AG09319 (cell line): ENCODE measurements at regions not wholly inside any gene's neighbourhood (a gene's known extent, or its start where the extent isn't known, plus 50 kb on each side); places are given as distances from the start of the nearest gene placed in this dataset.

Experiments used
- DNase-seq: peaks from one replicate; pipeline ENCODE4 v3.0.0-alpha.2; 2010; ENCODE audit warnings: low read depth; ENCODE audit errors: extremely low read depth
- CTCF ChIP-seq: IDR thresholded peaks from 2 replicates; pipeline ENCODE4 v1.5.1; 2011; ENCODE audit warnings: low read depth, mild to moderate bottlenecking, inconsistent platforms, low read length, moderate library complexity

GRCh38 chr2:121165038-121165542 is 119.9 kb downstream of the TFCP2L1 start:
- DNase-seq, result no peak
- no peak for TF ChIP-seq CTCF
